Lung (tissue), 11 donors: ENCODE measurements at regions not wholly inside any gene's neighbourhood (a gene's known extent, or its start where the extent isn't known, plus 50 kb on each side); places are given as distances from the start of the nearest gene placed in this dataset.

ENCODE experiments used
- ATAC-seq: fragments of 200-7000 bp; cut with Tn5 transposase; one replicate; pipeline ENCODE4 v1.9.1; 2020; ENCODE audit warnings: moderate number of reproducible peaks; ENCODE audit not compliant: insufficient read depth, low FRiP score
- DNase-seq, 3 donors: peaks; one replicate each; pipeline ENCODE4 v3.0.0-alpha.2; 2013 to 2017
- H3K27ac ChIP-seq, 2 donors: one replicate each; pipeline ENCODE4 v1.5.1; 2013; ENCODE audit warnings: mild to moderate bottlenecking in 2 of 2, moderate library complexity in 2 of 2, control low read depth in 1 of 2, inconsistent platforms in 1 of 2, low read depth in 1 of 2, low read length in 1 of 2
- H3K27me3 ChIP-seq, 3 donors: one replicate each; pipeline ENCODE4 v1.5.1; 2013; ENCODE audit warnings: low read length in 2 of 3; ENCODE audit not compliant: control insufficient read depth in 3 of 3, insufficient read depth in 3 of 3
- H3K36me3 ChIP-seq, 4 donors: one replicate each; pipeline ENCODE4 v1.5.1; 2013; ENCODE audit warnings: low read length in 4 of 4, mild to moderate bottlenecking in 1 of 4, moderate library complexity in 1 of 4; ENCODE audit not compliant: control insufficient read depth in 4 of 4, insufficient read depth in 4 of 4
- H3K4me1 ChIP-seq, 5 donors: one replicate each; pipeline ENCODE4 v1.5.1; 2013; ENCODE audit warnings: low read length in 5 of 5, mild to moderate bottlenecking in 2 of 5, moderate library complexity in 1 of 5; ENCODE audit not compliant: control insufficient read depth in 5 of 5, insufficient read depth in 5 of 5
- H3K4me3 ChIP-seq: one replicate; pipeline ENCODE4 v1.5.1; 2013; ENCODE audit warnings: mild to moderate bottlenecking, control low read depth, moderate library complexity
- H3K9ac ChIP-seq, 2 donors: one replicate each; pipeline ENCODE4 v1.5.1; 2013; ENCODE audit warnings: low read length in 2 of 2, control low read depth in 1 of 2; ENCODE audit not compliant: insufficient read depth in 1 of 2
- H3K9me3 ChIP-seq, 4 donors: one replicate each; pipeline ENCODE4 v1.5.1; 2013; ENCODE audit warnings: low read length in 3 of 4, mild to moderate bottlenecking in 1 of 4, moderate library complexity in 1 of 4; ENCODE audit not compliant: control insufficient read depth in 4 of 4, insufficient read depth in 3 of 4
- CTCF ChIP-seq: IDR thresholded peaks from 2 replicates; pipeline ENCODE4 v1.5.1; 2012; ENCODE audit warnings: mild to moderate bottlenecking; ENCODE audit errors: control extremely low read depth, extremely low read depth
- WGBS, 2 donors: extraction: QIAGEN DNeasy Blood & Tissue Kit; methylation state at CpG; one replicate each; pipeline ENCODE4 v1.1.7; 2013; 5-methylcytosine and 5-hydroxymethylcytosine counted together
- donor health status: control.
- donor health status: control.
- donor health status: Bipolar disorder and iron deficiency.
- donor health status: healthy.
- donor health status: DM: yes; HTN: yes; CAD: no.

GRCh38 chr4:177001271-177002175 lies 208.8 kb upstream of the VEGFC start:
- no peak for TF ChIP-seq CTCF
- ATAC-seq (no peak), DNase-seq (no peak)
- Histone ChIP-seq H3K4me1 (no peaks in the 10 kb centered on the region), H3K36me3 (no peaks in the 10 kb centered on the region), H3K9me3 (peaks cover 0 to 2% (median 0%) of the 10 kb centered on the region in 4 donors), H3K9ac (no peak overlapping the region), H3K4me3 (no peak overlapping the region), H3K27ac (no peak overlapping the region), H3K27me3 (no peaks in the 10 kb centered on the region)
- WGBS, 2 donors, result 75 to 85% methylated on average over 3 of the region's 3 CpGs

GRCh38 chr4:177005674-177006230 lies 213.0 kb upstream of the VEGFC start:
- no peaks in the 10 kb centered on the region for H3K36me3 ChIP-seq
- no peak for ATAC-seq
- no peaks in the 10 kb centered on the region for H3K27me3 ChIP-seq
- no peak for DNase-seq
- no peak overlapping the region for H3K27ac ChIP-seq
- no peak overlapping the region for H3K4me3 ChIP-seq
- WGBS, 2 donors, result 68 to 69% methylated on average over 3 of the region's 3 CpGs
- no peaks in the 10 kb centered on the region for H3K9me3 ChIP-seq
- no peaks in the 10 kb centered on the region for H3K4me1 ChIP-seq
- TF ChIP-seq CTCF, result no peak
- H3K9ac ChIP-seq, result no peak overlapping the region

GRCh38 chr4:177006331-177006730 lies 213.6 kb upstream of the VEGFC start:
- no peak for TF ChIP-seq CTCF
- no peak for ATAC-seq

More at GRCh38 chr4:177006331-177006730, 213.6 kb upstream of the VEGFC start:
- H3K9ac ChIP-seq, result no peak overlapping the region
- DNase-seq, result no peak
- H3K36me3 ChIP-seq, result no peaks in the 10 kb centered on the region
- H3K9me3 ChIP-seq, result no peaks in the 10 kb centered on the region
- no peaks in the 10 kb centered on the region for H3K27me3 ChIP-seq
- no peak overlapping the region for H3K27ac ChIP-seq
- no peaks in the 10 kb centered on the region for H3K4me1 ChIP-seq
- no peak overlapping the region for H3K4me3 ChIP-seq
